Ammon's horn (tissue), 1 donor: ENCODE measurements at regions not wholly inside any gene's neighbourhood (a gene's known extent, or its start where the extent isn't known, plus 50 kb on each side); places are given as distances from the start of the nearest gene placed in this dataset.

ENCODE experiments used
- DNase-seq: peaks from one replicate; pipeline ENCODE4 v3.0.0-alpha.2; 2016; ENCODE audit warnings: low spot score

- DNase-seq: no peak
Measured at GRCh38 chr14:65794674-65795279, 382.2 kb downstream of the FUT8 start.

- no peak for DNase-seq
Measured at GRCh38 chr14:65798216-65798615, 385.7 kb downstream of the FUT8 start.

GRCh38 chr14:65800694-65801093 lies 388.2 kb downstream of the FUT8 start:
- no peak for DNase-seq

GRCh38 chr14:65802196-65802595 lies 389.7 kb downstream of the FUT8 start:
- no peak for DNase-seq

GRCh38 chr14:65803885-65804284 lies 391.4 kb downstream of the FUT8 start:
- no peak for DNase-seq

DNA sequence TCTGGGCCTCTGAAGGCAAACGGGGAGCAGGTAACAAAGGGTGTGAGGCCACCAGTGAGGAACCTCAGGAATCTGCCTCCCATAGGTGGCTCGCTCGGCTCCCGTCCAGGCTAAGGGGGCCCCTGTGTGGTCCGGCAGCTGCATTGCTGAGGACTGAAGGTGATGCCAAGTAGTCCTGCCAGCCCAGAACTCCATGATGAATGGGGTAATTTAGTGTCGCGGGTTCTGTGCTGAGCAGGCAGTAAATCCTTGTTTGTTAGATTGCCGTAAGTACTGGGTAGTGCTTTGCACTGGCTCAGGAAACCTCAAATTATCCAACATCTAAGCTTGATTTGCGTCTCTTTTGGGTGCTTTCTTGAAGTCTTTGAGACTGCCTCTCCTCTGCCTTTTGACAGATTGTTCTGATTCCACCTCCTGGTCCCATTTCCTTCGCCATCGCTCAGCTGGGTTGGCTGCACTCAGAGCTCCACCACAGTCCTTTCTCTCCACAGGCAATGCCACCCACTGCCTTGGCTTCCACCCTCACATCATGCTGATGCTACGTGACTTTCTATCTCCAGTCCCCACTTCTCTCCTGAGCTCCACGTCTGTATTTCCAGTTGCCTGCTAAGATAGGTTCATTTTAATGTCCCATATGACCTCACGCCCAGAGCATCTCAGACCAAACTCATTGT lies 392.0 kb downstream of the FUT8 start:
- no peak for DNase-seq

DNA sequence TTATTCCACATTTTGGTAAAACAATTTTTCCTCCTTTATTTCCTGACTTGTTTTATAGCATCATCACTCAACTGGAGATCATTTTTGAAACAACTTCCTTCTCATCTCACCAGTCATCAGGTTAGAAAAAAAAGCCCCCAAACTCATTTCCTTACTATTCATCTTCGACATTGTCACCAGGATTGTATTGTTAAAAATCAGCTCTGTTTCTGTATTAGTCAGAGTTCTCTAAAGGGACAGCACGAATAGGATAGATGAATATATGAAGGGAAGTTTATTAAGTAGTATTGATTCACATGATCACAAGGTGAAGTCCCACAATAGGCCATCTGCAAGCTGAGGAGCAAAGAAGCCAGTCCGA lies 392.6 kb downstream of the FUT8 start:
- no peak for DNase-seq

DNA sequence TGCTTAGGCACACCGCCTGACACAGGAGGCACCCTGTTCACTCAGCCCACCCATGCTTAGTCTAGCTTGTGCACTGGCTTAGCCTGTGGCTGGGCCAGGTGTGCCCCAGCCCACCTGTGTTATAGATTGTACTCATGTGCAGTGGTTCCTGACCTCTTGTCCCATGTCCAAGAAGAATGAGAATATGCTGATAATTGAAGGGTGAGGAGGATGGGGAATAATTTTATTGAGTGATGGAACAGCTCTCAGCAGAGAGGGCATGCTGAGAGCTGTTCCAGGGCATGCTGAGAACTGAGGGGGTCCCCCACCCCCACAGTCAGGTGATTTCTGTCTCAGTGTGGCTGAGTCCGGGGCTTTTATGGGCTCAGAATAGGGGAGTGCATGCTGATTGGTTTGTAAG lies 395.9 kb downstream of the FUT8 start:
- no peak for DNase-seq

DNA sequence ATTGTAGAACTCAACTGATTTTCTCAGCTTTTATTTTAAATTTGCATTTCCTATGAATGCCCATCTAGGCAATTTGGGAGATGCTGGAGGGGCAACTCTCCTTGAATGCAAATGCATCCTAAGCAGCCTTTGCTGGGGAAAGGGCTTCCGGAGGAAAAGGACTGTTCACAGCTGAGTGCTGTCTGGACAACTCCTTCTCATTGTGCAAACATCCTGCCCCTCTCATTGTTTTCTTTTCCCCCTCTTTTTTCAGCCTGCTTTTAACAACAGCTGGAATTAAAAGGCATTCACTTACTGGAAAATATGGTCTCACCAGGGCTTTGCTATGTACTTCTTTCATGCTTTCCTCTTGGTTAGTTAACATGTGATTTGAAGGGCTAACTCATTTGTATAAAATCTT lies 397.8 kb downstream of the FUT8 start:
- DNase-seq: no peak

DNA sequence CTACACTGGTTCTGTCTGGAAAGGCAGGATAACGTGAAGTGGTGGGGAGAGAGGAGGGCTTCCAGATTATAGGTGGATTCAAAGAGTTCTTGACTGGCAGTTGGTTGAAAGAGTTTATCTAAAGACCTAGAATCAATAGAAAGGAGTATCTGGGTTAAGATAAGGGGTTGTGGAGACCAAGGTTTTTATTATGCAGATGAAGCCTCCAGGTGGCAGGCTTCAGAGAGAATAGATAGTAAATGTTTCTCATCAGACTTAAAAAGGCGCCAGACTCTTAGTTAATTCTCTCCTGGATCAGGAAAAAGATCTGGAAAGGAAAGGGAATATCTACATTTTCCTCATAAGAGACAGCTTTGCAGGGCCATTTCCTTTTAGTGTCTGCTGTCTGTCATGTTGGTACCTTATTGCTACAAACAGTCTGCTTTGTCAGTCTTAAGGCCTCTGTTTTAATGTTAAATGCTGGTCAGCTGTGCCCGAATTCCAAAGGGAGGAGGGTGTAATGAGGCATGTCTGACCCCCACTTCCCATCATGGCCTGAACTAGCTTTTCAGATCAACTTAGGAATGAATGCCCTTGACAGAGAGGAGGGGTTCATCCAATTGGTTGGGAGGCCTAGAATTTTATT lies 401.3 kb downstream of the FUT8 start:
- DNase-seq: no peak

DNA sequence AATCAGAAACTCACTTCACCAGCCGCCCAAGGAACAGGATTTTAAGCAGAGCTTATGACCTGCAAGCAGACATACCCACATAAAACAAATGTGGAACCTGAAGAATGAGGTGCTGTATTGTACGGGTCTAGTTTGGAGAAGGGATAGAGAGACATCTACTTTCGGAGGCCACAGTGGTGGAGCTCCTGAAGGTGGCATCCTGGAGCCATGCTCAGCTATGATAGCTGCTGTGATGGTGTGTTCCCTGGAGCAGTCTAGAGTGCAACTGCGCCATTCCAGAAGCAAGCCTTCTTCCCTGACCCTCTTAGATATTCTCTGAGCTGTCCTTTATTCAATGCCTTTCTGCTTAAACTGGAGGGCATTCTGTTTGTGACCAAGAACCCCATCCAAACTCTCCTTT lies 402.6 kb downstream of the FUT8 start:
- no peak for DNase-seq

- no peak for DNase-seq
Measured at GRCh38 chr14:65817011-65817410, 404.5 kb downstream of the FUT8 start.

GRCh38 chr14:65819569-65819968 lies 407.0 kb downstream of the FUT8 start:
- no peak for DNase-seq

DNA sequence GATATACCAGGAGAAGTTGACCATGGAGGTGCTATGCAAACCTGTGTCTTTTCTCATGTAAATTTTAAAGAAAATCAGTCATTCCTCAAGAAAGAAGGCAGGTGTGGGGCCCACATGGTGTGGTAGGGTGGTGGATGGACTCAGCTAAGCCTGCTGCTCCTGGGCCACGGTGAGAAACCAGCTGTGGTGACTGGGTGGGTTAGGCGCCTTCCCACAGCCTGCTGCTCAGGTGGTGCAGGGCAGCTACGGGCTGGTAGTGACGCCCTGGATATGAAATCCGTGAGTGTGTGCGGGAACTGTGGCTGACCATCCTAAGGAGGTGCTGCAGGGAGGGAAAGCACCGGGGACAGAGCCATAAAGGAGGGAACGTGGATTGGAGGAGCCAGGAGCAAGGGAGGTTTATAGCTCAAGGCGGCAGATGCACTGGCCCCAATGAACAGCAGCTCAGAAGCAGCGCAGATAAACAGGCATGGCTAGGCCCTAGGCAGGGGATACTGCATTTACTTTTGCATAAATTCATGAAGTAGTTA lies 408.8 kb downstream of the FUT8 start:
- no peak for DNase-seq

- DNase-seq: peak; percentile 85
Measured at GRCh38 chr14:65824285-65824977, 411.9 kb downstream of the FUT8 start.

DNA sequence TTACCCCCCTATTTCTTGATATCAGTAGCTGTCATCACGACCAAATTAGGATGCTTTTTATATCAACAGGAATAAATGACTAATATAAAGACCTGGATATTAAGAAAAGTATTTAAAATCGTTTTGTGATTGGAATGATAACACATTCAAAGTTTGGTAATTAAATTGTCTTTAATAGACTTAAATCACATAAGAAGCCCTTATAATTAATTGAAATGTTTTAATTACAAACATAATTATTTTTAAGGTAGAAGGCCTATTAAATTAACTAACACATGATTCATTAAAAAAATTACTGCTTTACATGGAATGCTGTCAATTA lies 412.4 kb downstream of the FUT8 start:
- DNase-seq: no peak

DNA sequence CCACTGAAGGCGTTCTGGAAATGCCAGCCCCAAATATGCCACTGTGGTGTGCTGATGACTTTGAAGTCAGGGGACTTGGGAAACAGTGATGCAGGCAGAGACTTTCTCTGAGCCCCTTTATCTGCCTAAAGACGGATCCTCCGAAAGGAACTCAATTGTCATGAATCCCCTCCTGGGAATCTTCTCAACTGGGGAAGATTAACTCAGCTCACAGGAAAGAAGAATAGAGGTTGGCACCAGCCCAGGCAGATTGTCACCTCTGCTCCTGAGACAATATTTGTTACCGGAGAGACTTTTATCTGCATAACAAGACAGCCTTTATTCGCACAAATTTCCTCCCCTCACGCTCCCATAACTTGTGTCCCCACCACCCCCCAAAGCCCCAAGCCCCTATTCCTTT lies 414.4 kb downstream of the FUT8 start:
- no peak for DNase-seq

DNA sequence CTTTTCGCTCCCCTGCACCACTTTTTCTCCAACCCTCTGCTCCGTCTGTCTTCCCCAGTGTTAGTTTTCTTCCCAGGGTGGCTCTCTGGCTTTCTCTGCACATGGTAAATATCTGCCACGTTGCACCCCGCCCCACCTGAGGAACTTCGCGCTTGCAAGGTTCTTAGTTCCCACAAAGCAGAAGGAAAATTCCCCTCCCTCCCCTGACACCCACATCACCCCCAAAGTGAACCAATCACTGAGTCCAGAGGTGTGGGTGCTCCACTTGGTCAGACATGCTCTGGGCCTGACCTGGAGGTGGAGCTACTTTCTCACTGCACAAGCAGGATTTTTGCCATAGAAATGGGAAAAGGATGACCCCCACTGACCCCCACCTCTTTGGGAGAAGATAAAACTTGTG lies 415.0 kb downstream of the FUT8 start:
- DNase-seq: no peak

DNA sequence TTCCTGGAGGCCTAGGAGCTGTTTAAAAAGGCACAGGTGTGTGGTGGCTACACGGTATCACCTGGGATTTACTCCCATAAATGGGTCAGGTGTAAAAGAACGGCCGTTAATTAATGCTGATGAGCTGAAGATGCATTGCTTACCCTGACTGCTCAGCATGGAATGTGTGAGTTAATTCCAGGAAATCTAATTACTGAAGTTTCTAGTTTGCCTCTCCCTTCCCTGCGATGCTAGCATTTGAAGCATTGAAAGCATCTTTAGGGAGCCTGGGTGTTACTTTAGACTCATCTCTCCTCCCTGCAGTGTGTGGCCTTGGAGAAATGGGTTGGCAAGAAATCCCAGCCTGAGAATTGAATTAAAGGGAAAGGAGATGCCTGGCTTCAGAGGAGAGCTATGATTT lies 415.9 kb downstream of the FUT8 start:
- no peak for DNase-seq

DNA sequence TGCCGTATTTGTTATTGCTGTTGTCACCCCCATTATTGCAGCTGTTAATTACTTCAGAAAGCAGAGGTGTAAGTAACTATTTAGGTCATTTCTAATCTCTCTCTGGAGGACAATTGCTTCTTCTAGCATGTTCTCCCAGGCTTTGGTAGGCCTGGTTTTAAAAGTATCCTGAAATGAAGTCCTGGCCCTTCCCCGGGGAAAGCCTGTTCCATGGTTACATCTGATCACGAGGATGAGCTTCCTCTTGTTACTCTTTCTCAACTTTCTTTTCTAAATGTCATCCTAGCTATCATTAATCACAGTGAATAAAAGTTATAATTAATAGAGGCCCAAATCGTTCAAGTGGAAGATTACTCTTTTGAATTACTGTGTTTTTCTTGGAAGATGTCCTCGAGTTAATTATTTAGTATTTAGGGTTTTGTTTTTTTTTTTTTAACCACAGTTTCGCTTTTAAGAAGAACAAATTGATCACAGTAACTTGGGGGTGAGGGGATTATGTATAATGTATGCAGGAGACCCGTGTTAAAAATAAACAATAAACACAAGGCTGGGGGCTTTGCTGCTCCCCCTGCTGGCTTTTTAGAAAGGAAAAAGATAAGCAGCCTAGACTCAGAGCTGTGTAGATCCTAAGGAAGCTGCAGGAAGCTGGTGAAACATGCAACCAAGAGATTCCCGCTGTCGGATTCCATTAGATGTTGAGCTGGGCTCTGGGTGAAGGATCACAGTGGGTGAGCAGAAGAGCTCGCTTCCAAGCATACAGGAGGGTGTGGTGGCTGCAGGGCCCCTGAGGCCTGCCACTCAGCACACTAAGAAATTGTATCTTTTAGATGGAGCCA lies 420.1 kb downstream of the FUT8 start:
- no peak for DNase-seq

DNA sequence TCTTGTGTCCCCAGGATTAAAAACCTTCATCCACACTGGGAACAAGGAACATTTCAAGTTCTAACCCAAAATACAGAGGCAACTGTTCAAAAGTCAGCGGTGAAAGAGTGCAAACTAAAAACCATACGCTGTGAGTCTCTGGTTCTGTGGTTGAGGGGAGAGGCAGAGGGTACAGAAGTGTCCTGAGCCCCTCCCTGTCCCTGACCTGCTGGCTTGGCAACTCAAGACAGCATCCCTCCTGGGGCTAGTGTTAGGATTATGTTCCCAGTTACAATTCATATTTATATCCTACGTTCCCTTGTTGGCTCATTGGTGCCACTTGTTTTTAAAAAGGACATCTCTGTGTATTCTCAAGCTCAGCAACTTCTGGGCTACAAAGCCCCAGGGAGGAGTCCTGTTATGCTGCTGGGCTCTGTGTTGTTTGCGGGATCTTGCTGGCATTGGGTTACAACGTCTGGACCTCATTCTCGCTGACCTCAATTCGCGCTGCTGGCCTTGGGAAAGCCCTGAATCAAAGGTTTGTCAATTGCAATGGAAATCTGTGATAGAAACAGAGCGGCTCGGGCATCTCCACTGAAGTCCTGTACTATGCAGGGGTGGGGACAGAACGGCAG lies 420.8 kb downstream of the FUT8 start:
- no peak for DNase-seq

- DNase-seq: no peak
Measured at GRCh38 chr14:65834051-65834450, 421.5 kb downstream of the FUT8 start.
